ENCODE measurements at regions not wholly inside any gene's neighbourhood (a gene's known extent, or its start where the extent isn't known, plus 50 kb on each side); places are given as distances from the start of the nearest gene placed in this dataset.

DNA sequence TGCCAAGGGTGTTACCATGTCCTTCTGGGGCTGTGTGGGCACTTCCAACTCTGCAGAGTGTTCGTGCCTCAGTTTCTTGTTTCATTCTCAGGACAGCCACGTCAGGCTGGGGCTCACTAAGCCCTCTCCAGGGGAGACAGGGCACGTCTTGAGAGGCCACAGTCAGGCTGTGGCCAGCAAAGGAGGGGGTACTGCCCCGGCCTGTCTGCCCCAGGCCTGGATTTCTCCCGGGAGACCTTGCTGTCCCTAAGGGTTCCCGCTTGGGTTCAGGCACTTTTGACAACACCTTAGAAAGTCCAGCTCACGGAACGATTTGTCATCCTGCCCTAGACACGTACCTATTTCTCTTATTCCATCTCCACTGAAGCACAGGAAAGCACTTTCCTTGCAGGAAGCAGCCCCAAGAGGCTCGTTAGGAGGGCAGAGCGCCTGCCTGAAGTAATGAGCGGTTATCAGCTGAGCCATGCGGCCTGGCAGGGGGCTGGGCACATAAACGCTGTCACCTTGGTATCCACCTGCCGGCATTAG, 290.4 kb upstream of the RTL1 start:
- peak; percentile 10 for DNase-seq (ENCODE audit: low spot score)

DNA sequence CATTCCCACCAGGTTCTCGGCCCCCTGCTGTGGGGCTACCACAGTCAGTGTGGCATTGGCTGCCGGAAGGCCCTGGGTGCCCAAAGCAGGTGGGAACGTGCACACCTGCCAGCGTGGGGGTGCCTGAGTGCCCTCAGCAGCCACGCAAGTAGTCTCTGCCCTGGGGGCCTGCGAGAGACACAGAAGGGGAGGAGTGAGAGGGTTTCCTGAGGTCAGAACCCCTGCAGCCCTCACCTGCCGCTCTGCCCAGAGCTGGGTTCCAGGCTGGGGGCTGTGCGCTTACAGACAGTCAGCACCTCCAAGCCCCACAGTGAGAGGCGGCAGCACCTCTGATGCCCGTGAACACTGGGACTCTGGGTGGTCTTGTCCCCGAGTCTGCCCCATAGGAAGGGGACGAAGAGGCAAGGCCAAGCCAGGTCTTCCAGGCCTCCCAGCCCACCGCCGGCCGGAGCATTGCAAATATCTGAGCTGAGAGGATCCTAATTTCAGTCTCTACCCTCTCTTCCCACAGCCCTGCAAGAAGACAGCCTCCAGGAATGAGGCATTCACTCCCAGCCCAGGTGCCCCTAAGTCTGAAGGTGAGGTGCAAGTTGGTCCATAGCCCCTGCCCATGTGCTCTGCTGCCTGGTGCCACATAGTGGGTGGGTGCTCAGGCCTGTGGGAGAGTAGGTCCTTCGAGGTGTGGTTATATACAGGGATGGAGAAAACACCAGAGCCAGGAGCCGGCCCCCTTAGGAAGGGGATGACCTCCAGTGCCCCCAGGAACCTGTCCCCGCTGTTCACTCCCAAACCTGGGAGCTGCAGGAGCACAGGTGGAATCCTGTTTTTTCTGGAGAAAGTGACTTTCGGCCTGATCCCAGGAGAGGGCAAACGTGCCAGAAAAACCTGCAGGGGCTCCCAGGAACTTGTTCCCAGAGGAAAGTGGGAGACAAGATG, 291.1 kb upstream of the RTL1 start:
- DNase-seq (ENCODE audit: low spot score) = peak; percentile 21

DNA sequence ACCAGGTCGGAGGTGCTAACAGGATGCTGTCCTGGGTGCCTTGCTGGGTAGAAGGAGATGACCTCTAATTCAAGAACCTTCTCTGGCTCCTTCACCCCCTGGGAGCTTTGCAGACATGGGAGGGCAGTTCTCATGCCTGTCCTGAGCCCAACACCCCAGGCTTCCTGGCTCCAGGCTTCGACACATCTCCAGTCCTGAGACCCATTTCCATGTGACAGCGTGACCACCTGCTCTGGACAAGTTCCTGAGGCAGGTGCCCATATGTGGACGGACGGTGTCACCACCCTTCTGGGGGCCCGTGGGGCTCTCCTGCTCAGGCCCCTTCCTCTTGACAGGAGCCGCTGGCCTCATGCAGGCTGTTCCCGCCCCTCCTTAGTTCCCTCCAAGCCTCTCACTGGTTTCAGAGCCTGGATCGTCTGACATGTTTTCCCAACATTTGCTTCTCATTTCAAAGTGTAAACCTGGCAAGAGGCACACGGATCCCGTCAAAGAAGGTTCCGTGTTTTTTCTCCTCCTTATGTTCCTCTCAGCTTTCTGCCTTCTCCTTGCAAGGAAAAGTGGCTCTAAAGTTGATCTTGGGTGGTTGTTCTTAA, 291.9 kb upstream of the RTL1 start:
- peak; percentile 22 for DNase-seq (ENCODE audit: low spot score)

DNA sequence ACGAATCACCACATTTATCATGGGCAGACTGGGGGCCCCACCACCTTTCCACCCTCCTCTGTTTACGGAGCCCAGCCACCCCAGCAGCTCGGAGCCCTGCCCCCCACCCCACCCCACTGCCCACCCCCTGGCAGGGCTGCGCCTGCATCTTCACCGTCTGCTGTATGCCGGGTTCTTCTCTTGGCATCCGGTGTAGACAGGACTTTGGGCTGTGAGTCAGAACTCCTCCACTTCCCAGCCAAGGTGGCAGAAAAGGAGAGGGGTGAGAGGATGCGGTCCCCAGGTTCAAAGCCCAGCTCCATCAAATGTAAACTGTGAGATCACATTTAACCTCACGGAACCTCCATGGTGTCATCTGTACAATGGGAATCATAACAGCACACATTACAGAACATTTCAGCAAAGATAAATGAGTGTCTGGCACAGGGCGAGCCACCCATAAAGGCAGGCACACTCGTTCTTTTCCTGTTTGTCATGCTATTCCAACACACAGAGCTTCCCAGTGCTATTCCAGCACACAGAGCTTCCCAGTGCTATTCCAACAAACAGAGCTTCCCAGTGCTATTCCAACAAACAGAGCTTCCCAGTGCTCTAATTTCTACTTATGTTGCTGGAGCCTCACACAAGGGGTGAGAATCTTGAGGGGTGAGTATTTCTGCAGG, 292.7 kb upstream of the RTL1 start:
- DNase-seq (ENCODE audit: low spot score) = peak; percentile 25

DNA sequence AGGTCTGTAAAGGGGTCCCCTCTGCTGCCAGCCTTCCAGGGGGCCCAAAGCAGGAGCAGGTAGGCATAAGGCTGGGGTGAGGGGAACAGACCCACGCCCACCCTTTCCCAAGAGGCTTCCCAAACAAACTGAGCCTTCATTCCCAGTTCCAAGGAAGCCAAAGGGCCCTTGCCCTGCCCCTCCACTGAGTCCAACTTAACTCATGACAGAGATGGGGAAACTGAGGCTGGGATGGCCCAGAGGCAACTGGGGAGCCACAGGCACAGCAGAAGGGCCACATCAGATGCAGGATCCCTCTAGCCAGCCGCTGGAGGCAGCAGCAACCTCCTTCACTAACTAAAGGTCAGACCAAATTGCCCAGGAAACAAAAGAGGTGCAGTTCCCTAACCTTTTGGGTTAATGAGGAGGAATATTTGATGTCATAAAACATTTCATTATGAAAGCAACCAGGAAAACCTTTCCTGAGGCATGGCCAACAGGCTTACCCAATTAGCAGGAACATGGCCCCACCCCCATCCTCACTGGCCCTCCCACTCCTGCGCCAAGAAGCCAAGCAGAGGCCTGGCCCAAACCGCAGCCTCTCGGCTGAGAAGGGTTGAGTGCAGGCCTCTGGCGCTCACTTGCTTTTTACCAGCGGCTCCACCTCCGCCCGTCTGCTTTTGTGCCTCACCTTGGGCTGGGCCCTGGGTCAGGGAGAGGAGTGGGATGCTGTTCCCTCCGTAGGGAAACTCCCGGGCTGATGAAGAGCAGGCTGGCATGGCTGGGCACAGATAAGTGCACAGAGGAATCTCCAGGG, 293.5 kb upstream of the RTL1 start:
- DNase-seq (ENCODE audit: low spot score) = peak; percentile 11

DNA sequence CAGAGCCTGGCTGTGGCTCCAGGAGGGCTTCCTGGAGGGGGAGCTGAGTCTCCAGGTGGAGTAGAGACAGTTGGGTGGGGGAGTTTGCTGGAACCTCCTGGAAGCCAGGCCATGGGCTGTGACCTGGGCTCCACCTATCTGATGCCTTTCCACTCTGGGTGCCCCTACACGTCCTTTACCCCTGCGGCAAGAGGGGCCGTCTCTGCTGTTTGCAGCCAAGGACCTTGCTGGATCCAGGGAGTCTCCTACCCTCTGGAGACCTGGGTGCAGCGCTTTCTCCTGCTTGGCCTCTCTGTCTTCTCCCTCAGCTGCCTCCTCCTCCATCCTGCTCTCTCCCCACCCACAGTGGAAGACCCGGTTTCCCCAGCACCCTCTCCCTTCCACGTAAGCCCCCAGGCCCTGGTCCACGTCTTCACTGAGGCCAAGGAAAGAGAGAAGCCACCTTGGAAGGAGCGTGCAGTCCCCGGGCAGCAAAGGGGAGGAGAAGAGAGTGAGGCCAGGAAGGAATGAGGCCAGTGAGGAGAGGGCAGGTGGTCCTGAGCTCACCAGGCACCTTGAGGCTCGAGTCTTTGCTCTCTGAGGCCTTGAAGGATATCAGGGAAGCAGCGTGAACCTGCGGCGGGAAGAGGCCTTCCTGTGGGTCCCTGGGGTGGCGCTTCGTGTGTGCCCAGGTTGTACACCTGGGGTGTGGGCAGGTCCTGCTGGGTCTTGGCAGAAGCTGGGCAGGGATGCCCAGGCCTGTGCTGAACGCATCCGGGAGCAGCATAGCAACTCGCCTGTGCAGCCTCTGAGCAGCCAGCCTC, 294.3 kb upstream of the RTL1 start:
- peak; percentile 21 for DNase-seq (ENCODE audit: low spot score)

DNA sequence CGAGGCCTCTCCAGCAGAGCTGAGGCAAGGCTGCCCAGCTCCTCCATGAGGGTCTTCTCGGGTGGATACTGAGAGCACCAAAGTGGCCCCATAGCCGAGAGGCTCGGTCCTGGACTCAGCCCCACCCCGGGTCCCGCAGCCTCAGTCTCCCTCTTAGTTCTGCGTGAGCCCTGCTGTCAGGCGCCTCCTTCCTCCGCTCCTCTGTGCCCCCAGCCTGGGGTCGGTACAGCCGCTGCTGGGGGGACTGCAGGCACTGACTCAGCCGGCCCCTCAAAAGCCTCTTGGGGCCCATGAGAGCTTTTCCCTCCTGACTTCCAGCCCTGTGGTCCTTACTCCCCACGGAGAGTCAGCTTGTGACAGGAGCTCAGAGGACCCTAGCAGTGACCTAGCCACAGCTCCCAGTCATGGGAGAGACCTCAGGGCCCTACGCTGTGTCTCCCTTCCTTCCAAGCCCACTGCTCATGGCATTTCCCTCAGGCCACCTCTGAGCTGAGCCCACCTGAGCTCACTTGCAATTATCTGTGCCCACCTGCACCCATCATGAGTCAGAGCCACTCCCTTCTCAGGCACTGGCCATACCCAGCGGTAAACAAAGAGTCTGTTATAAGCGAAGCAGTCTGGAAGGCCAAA, 295.0 kb upstream of the RTL1 start:
- peak; percentile 6 for DNase-seq (ENCODE audit: low spot score)

DNA sequence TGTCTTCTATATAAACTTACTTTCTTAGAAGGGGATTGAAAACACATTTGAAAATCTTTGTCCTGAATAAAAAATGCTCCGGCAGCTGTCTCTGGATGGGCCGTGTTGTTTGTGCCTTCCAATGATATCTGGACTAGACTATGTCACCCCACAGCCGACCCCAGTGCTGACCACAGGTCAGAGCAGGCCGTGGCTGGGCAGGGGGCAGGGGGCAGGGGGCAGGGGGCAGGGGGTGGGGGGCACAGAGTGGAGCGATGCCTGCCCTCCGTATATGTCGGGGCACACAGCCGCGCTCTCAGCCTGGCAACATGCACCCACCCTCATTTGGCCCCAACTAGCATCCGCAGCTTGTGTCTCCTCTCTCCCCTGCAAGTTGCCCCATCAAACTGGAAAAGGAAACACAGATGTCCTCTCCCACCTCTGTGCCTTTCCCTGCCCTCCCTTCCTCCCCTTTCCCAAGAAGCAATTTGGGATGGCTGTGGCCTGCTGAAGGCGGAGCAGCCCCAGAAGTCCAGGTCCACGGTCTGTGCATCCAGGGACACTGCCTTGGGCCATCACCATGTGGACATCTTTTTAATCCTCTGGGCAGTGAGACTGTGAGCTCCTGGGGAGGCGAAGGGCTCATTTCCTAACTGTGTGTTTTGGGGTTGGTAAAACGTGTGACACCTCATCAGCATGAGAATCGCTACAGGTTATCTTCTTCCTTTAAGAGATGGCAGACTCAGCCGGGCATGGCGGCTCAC, 295.7 kb upstream of the RTL1 start:
- DNase-seq (ENCODE audit: low spot score) = peak; percentile 2

DNA sequence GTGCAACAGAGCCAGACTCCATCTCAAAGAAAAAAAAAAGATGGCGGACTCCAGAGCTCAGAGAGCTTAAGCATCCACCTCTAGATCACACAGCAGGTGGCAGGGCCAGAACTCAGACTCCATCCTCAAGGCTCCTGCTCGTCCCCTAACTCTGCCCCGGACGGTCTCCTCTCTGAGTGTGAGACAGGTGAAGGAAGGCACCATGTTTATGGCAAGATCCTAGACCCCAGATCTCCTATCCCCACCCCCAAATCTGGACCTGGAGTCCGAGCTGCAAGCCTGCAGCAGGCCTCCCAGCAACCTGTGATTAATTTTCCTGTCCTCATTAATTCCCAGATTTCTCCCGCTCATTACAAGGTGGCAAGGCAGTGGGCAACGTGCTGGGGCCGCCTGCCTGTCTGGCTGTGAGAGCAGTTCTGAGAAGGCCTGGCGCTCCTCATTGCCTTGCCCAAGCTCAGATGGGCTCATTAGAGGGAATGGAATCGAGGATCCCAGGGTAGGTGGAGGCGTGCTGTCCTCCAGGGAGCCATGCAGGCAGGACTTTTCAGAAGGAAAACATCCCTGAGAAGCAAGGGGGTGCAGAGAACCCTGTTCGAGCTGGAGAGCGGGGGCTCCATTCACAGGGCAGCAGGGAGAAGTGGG, 296.6 kb upstream of the RTL1 start:
- peak; percentile 3 for DNase-seq (ENCODE audit: low spot score)

DNA sequence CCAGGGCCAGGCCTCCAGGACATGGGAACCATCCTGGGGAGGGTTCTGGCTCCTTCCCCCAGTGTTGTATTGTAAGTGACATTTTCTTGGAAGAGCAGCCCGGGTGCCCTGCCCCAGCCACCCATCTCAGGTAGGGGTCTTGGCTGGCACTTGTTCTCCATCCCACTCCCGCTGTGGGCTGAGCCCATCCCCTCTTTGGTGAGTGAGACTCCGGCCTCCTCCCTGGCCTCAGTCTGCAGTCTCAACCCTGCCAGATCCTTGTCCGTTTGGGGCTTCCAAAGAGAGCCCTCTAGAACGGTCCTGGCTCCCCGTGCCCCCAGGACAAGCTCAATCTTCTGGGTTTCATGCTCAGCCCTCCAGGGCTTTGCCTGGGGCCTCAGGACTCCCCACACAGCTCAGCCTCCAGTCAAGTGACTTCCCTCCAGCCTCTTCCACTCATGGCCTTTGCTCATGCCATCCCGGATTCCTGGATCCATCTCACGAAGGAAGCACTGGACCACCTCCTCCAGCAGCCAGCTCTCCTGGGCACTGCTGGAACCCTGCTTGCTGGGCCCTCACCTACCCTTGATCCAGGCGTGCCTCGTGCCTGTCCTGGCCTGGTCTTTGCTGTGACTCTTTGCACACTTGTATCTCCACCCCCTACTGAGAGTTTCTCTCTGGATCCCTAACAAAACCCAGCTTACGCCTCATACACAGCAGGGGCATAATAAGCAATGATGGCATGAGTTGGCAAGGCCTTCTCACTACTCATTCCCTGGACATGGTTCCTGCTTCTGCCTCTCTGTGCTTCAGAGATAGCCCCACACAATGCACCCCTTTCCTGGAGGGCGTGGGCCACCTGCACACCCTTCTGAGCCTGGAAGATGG, 297.4 kb upstream of the RTL1 start:
- peak; percentile 9 for DNase-seq (ENCODE audit: low spot score)

DNA sequence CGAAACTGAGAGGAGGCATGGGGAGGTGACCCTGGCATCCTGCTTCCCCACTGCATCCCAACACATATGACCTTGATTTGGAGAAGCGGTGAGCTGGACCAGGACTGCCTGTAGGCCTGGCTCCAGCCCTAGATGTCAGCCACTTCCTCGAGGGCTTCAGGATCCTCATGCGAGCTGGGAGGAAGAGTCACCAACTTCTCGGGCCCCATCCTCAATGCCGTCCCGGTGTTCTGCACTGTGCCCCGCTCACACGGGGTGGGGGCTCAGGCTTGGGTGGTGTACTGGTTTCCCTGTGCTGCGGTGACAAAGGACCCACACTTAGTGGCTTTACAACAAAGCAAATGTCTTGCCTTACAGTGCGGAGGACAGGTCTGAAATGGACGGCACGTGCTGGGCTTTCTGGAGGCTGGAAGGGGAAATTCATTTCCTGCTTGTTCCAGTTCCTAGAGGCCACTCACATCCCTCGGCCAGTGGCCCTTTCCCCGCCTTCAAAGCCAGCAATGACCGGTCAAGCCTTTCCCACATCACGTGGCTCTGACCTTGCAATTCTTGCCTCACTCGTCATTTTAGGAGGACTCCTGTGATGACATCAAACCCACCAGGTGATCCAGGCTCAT, 298.1 kb upstream of the RTL1 start:
- no peak for DNase-seq (ENCODE audit: low spot score)

DNA sequence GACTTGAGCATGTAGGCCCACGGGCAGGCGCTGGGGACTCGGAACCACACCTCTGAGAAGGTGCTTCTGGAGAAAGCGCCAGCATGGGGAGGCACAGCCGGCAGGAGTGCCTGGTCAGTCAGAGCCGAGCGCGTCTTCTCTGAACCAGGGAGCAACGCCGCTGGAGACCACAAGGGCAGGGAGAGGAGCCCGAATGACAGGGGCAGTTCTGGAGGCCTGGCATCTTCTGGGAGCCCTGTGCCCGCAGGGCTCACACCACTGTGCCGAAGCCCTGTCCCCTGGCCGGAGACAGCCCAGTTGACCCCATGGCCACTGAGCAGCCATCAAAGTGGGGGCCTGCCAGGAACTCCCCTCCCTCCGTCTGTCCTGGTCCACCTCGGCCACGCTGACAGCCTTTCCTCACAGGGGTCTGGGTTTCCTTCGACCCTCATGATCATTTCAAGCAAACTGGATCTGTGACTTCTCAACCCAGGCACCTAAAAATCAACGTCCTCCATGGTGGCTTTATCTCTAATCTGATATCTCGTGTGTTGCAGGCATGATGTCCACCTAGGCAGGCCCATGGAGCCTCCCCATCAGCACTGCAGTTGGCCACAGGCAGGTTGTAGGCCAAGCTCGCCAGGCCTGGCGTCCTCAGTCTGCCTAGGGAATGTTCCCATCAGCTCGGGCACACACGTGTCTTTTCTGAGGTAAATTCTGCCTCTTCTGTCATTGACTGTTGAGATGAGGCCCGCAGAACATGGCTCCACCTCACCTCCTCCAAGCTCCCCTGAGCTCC, 299.3 kb upstream of the RTL1 start:
- peak; percentile 10 for DNase-seq (ENCODE audit: low spot score)

DNA sequence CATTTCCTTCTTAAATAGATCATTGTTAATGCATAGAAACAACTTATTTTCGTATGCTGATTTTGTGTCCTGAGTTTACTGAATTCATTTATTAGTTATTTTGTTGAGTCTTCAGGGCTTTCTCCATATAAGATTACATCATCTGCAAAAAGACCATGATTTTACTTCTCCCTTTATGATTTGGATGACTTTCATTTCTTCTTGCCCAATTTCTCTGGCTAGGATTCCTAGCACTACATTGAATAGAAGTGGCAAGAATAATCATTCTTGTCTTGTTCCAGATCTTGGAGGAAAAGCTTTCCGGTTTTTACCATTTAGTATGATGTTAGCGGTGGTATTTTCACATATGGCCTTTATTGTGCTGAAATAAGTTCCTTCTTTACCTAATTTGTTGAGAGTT, 303.0 kb upstream of the RTL1 start:
- no peak for DNase-seq (ENCODE audit: low spot score)

DNA sequence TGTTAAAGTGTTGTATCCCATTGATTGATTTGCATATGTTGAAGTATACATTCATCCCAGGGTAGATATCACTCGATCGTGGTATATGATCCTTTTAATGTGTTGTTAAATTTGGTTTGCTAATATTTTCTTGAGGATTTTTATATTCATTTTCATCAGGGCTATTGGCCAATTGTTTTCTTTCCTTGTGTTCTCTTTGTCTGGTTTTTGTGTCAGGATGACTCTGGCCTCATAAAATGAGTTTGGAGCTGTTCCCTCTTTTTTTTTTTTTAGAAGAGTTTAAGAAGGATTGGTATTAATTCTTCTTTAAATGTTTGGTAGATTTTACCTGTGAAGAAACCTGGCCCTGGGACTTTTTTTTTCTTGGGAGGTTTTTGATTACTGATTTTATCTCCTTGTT, 303.5 kb upstream of the RTL1 start:
- DNase-seq (ENCODE audit: low spot score) = no peak

DNA sequence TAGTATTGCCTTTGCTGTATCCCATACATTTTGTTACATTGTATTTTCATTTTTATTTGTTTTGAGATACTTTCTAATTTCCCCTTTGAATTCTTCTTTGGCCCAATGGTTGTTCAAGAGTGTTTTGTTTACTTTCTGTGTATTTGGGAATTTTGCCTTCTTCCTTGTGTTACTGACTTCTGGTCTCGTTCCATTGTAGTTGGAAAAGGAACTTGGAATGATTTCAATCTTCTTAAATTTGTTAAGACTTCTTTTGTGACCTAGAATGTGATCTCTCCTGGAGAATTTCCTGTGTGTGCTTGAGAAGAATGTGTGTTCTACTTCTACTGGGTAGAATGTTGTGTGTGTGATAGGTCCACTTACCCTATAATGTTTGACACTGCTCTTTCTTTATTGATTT, 304.4 kb upstream of the RTL1 start:
- DNase-seq (ENCODE audit: low spot score) = no peak

DNA sequence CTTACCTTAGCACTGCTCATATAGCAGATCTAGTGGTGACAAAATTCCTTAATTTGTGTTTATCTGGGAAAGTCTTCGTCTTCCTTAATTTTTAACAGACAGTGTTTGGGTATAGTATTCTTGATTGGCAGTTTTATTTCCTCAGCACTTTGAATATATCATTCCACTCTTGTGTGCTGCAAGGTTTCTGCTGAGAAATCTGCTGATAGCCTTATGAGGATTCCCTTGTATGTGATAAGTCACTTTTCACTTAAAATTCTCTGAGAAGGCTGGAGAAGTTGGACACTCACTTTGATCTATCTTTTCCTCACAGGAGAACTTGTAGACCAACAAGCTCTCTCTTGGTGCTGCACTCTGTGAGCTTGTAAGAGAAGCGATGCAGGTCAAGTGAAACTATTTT, 306.1 kb upstream of the RTL1 start:
- DNase-seq (ENCODE audit: low spot score) = no peak

DNA sequence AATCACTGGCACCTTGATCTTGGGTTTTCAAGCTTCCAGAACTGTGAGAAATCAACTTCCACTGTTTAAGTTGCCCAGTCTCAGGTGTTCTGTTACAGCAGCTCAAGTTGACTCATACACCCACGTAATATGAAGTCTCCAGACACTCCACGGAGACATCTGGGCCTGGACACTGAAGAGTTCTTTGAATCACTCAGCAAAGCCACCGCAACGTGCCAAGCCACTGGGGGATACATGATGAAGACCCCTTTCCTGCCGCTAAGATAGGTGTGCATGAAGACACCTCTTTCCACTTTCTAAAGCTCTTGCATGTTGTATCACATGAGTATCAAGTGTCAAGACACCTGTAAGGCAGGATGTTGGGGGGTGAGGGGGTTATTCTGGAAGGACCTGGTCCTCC, 311.7 kb upstream of the RTL1 start:
- DNase-seq (ENCODE audit: low spot score) = no peak

All from D341Med (cell line).